ENCODE measurements at regions not wholly inside any gene's neighbourhood (a gene's known extent, or its start where the extent isn't known, plus 50 kb on each side); places are given as distances from the start of the nearest gene placed in this dataset.

DNA sequence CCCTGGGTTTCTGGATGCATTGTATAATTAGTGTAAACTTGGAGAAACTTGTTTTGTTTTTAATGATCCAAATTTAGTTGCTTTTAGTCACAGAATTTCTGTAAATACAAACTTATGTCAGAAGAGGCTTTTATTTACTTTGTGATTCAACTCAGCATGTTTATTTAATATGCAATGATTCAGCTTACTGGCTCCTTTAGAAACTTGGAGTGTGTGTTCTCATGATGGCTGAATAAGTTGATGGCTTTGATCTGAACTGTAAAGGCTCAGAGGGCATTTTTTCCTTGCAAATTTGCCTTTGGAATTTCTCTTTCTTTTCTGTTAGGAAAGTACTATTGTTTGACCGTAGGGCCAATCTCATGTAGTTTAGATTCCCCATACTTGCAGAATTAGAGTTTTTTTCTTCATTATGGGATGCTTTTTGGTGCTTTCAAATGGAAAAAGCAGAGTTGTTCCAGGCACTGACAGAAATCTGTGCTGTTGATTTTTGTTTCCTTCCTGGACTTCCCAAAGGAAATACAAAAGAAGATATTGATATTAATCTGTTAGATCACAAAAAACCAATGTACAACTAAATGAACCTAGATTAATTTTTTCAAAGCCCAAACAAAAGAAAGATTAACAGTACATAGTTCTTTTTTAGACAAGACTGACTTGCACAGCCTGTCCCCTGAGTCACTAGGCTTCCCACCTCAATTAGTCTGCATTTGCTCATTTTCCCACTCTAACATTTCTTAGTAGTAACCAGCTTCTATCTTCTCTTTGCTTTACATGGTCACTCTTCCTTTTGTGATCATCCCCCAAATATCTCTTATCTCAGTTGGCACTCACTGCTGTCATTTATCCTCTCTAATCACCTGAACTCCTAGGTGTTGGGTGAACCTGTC is 96.8 kb upstream of the AGR3 start:
- DNase-seq (ENCODE audit: low spot score) = no peak

DNA sequence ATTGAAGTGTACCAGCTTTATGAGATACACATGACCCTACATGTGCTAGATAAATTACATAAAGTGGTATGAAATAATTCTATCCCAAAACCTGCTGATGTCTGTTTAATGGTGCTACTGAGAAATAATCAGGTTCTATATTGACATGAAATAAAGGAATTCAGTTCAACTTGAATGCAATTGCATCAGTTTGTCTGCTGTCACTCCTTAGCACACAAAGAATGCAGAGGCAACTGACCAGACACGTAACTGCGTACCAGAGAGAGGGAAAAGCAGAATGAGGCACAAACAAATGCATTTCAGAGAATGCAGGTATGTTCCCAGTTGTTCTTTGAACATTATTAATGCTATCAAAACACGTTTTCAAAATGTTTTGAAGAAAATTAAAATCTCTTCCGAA is 98.8 kb upstream of the AGR3 start:
- DNase-seq (ENCODE audit: low spot score) = no peak

- DNase-seq (ENCODE audit: low spot score) = peak; percentile 33
These were observed 101.0 kb upstream of the AGR3 start for GRCh38 chr7:16982640-16983350.

DNA sequence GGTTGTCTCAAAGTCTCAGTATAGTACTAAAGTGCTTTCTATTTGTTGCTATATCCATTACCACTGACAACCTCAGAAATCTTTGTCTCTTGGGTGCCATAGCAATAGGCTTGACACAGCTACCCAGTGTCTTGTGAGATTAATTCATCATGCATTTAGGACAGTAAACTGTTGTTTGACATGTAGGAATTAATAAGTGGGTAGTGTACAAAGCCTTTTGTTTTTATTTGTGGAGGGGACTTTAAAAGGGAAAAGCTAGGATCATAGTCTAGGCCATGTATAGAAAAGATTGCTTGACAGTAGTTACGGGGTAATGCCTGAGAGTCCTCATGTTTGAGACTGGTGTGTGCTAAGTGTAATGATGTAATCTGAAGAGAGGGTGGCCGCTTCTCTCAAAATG is 102.6 kb upstream of the AGR3 start:
- no peak for DNase-seq (ENCODE audit: low spot score)

- no peak for DNase-seq (ENCODE audit: low spot score)
These were observed 103.8 kb upstream of the AGR3 start for GRCh38 chr7:16985621-16986020.

- DNase-seq (ENCODE audit: low spot score) = no peak
These were observed 105.0 kb upstream of the AGR3 start for GRCh38 chr7:16986755-16987154.

DNA sequence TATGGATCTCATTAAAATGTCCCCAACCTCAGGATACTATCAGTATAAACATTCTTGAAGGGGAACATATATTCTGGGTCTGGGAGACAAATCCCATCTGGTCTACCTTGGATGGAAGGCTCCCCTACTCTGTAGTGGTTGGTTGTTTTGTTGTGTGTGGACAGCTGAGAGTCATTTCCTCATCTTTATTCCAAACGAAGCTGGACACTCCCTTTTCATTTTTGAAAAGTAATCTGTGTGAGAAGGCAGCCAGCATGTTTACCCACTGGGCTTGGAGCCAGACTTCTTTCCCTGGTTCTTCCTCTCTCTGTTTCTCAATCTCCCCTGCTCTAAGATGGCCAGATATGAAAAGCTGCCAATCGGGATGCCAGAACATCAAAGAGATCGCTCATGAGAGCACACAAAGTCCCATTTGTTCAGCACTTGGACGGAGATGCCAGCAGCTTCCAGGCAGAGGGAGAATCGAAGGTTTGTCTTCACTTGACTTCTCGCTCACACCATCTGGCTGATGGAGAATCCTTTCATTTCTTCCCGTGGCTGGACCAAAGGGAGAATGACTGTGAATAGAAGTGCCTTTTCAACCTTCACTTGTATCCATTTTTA is 108.1 kb upstream of the AGR3 start:
- DNase-seq (ENCODE audit: low spot score) = no peak

DNA sequence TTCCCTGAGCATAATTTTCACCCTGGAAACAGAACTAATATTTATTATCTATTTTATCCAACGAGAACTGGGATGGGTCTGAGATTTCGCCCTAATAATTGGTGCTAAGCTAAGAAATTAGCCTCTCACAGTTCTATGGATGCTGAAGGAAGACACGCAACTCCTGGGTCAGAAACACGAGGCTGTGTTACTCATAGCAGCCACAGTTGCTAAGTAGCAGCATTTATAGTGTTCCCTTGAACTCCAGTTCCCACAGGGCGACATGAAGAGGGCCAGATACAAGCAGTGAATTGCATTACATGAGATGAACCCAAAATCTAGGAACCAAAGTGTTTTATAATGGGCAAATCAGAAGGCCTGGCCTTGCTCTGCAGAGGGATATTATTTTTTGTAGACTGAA is 109.8 kb upstream of the AGR3 start:
- DNase-seq (ENCODE audit: low spot score) = no peak

DNA sequence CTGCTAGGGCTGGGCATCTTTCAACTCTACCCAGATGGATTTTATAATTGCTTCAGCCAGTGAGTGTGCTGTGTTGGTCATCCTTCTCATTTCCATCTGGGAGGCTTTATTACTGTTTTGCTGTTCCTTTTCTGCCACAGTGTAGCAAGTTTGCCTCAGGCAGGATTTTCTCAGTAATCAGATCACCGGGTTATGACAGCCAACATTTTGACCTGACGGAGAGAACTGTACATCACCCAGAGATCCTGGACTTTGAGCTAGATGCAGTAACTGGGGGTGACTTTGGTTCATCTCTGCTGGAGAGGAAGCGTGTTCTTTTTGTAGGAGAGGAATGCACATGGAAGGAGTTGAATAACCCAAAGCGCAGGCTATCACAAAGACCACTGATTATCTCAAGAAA is 111.8 kb upstream of the AGR3 start:
- no peak for DNase-seq (ENCODE audit: low spot score)

GRCh38 chr7:16998481-16999051 is 116.8 kb upstream of the AGR3 start:
- no peak for DNase-seq (ENCODE audit: low spot score)

DNA sequence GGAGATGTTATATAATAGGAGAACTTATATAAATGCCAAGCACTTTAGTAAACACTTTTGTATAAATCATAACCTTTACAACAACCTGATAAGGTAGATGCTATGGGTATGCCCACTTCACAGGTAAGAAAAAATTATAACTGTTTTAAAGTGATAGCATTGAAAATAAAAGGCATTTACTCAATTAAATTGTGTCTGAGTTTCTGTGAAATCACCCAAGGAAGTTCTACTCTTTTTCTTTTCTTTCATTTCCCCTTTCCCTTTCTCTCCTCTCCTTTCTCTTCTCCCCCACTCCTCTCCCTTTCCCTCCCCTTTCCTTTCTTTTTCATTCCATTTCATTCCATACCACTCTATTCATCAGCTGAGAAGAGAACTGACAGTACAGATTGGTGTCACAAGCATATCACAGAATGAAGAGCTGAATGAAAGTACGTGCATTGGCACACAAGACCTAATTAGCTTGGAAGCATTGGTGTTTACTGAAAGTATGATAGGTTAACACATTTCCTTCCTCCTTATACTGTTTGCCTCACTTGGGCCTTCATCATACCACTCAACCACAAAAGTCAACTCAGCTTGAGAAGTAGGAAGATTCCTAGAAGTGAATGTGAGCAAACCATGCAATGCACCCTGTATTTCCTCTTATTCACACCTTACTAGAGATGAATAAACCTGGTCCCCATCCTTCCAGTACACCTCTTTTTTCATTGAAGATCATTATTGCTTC is 117.9 kb upstream of the AGR3 start:
- peak; percentile 8 for DNase-seq (ENCODE audit: low spot score)

- DNase-seq (ENCODE audit: low spot score) = no peak
These were observed 123.5 kb upstream of the AGR3 start for GRCh38 chr7:17005271-17005670.

GRCh38 chr7:17007841-17008240 is 126.1 kb upstream of the AGR3 start:
- DNase-seq (ENCODE audit: low spot score) = no peak

GRCh38 chr7:17009007-17009719 is 127.4 kb upstream of the AGR3 start:
- peak; percentile 34 for DNase-seq (ENCODE audit: low spot score)

DNA sequence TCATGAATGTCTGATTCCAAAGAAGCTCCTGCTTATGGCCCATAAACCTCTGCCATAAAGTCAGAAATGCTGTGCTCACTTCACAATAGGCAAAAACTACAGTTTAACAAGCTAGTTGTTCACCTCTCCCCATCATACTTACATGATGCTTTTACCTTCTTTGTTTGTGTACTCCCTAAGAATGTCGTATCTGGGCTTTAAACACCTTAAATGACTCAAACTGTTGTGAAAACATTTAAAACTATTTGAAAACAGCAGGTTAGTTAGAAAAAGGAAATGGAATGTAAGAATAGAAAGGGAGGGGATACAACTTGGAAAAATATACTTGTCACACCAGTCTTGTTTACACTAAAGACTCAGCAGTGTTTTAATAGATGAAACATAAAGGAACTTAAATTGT is 128.2 kb upstream of the AGR3 start:
- no peak for DNase-seq (ENCODE audit: low spot score)

DNA sequence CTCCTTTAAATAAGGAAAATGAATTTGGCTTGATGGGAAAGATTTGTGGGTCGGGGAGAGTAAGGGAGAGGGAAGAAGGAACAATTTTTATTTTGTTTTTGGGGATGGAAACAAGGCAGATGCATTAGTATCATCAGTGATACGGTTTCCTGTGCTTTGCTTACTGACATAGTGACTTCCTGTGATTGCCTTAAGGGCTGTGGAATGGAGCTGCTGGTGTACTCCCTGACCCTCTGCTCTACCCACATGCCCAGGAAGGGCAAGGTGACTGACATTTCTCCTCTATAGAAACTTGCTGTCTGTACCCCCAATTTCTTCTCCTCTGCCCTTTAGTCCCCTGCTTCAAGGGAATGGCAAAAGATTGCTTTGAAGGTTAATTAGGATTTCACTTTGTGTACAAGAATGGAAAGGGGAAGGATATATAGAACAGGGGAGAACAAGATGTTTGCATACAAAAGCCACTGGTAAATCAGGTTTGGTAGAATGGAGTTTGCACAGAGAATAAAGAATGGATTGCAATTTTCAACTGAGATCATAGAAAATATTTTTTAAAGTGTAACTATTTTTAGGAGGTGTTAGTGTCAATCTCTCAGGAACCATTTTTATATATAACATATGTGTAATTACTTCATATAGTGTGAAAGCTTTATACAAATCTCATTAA is 129.0 kb upstream of the AGR3 start:
- peak; percentile 10 for DNase-seq (ENCODE audit: low spot score)

DNA sequence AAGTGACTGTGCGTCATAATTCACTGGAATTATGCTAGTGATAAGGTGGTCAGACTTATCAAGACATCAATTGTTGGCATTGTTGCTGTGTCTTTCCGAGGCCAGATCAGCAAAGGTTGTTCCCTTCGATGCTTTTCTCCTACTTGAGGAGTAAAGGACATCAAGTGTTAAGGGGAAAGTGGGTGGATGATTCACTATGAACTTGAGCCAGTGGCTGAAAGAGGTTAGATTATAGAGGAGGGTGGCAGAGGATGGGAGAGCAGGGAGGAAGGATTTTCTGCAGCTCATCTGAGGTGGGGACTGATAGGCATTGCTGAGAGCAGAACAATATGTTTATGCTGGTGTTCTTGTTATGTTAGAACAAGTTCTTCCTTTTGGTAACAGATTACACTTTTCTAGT is 131.4 kb upstream of the AGR3 start:
- DNase-seq (ENCODE audit: low spot score) = no peak

DNA sequence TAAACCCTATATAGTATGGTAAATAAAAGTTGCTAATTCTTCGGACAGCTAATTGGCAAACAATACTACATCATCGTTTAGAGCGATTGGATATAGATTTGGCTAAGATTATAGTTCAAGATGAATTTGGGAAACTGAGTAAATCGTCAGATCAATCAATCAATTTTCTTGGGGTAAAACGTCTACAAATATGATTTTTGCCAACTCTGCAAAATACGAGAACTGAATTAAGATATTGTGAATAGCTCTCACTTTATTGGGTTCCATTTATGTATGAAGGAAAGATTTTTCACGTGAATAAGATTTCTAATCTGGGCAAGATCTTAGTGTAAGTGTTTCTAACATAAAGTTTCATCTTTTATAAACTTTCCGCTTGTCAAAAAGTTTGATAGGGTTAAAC is 132.9 kb upstream of the AGR3 start:
- DNase-seq (ENCODE audit: low spot score) = no peak

- no peak for DNase-seq (ENCODE audit: low spot score)
These were observed 133.8 kb upstream of the AGR3 start for GRCh38 chr7:17015598-17016031.

GRCh38 chr7:17016402-17017010 is 134.7 kb upstream of the AGR3 start:
- DNase-seq (ENCODE audit: low spot score) = no peak
